GM12878 (cell line): ENCODE measurements at regions not wholly inside any gene's neighbourhood (a gene's known extent, or its start where the extent isn't known, plus 50 kb on each side); places are given as distances from the start of the nearest gene placed in this dataset.

Experiments
- ATAC-seq: fragments of 200-7000 bp; cut with Tn5 transposase; 3 replicates; pipeline ENCODE4 v1.9.1; 2020; ENCODE audit warnings: mild to moderate bottlenecking, moderate library complexity
- BruUV-seq: library from RNA; stranded (reverse); fragments of 400-500 nt; replicated peaks from 2 replicates; lab custom pipeline; 2021; lab: Mats Ljungman, UMichigan
- CTCF ChIA-PET: fragments of 300-600 bp; sonication (Branson Sonifier 250); formaldehyde crosslinking; extraction: SDS; loops from one replicate; lab custom pipeline; 2021; ENCODE audit warnings: inconsistent platforms; lab: Yijun Ruan, JAX
- POLR2A ChIA-PET: fragments of 350-600 bp; formaldehyde crosslinking; extraction: SDS; loops from one replicate; lab custom pipeline; 2021; ENCODE audit warnings: inconsistent platforms; lab: Charles Lee
- RAD21 ChIA-PET: fragments of 300-600 bp; sonication (Branson Sonifier 250); formaldehyde crosslinking; loops from one replicate; lab custom pipeline; 2023; ENCODE audit warnings: antibody characterized with exemption; ENCODE audit not compliant: unreplicated experiment; lab: Charles Lee
- SMC1A ChIA-PET: fragments of 300-600 bp; sonication (Branson Sonifier 250); formaldehyde crosslinking; loops from one replicate; lab custom pipeline; 2023; ENCODE audit not compliant: unreplicated experiment, uncharacterized antibody; lab: Charles Lee
- DNase-seq: peaks from one replicate; pipeline ENCODE4 v3.0.0-alpha.2; 2011; ENCODE audit warnings: low read depth, low spot score
- FAIRE-seq: peaks from 3 replicates; lab custom pipeline; 2011; peaks lifted over from hg19 to GRCh38; lab: Jason Lieb, UNC
- H2AFZ ChIP-seq: 2 replicates; pipeline ENCODE4 v1.6.0; 2011; ENCODE audit warnings: low read depth, low read length, control low read depth; ENCODE audit not compliant: control insufficient read depth
- H3K27ac ChIP-seq: 2 replicates; pipeline ENCODE4 v1.5.1; 2011; ENCODE audit warnings: control low read depth; ENCODE audit not compliant: control insufficient read depth, insufficient read depth
- H3K27me3 ChIP-seq, 2 experiments: replicated peaks in 1 of 2; 2 replicates each; pipeline versions ENCODE4 v1.6.0 to v1.6.1; 2011; ENCODE audit warnings: low read length in 1 of 2; ENCODE audit not compliant: control insufficient read depth in 2 of 2, insufficient read depth in 2 of 2
- H3K36me3 ChIP-seq, 2 experiments: 2 replicates each; pipeline ENCODE4 v1.5.1; 2011; ENCODE audit warnings: low read length in 1 of 2; ENCODE audit not compliant: control insufficient read depth in 2 of 2, insufficient read depth in 2 of 2
- H3K4me1 ChIP-seq: 2 replicates; pipeline ENCODE4 v1.6.1; 2011; ENCODE audit warnings: mild to moderate bottlenecking, low read length, moderate library complexity, mixed read lengths; ENCODE audit not compliant: control insufficient read depth, insufficient read depth
- H3K4me2 ChIP-seq: 2 replicates; pipeline ENCODE4 v1.6.0; 2011; ENCODE audit warnings: control low read depth; ENCODE audit not compliant: control insufficient read depth, insufficient read depth
- H3K4me3 ChIP-seq: fragments of 200-600 bp; sonication (generic); 2 replicates; pipeline ENCODE4 v1.5.1; 2016
- H3K79me2 ChIP-seq: 2 replicates; pipeline ENCODE4 v1.6.0; 2011; ENCODE audit warnings: low read length; ENCODE audit not compliant: control insufficient read depth, insufficient read depth
- H3K9ac ChIP-seq: 2 replicates; pipeline ENCODE4 v1.8.0; 2011; ENCODE audit warnings: low read length, control low read depth, mixed read lengths; ENCODE audit not compliant: control insufficient read depth, insufficient read depth
- H3K9me3 ChIP-seq: replicated peaks from 3 replicates; pipeline ENCODE4 v1.5.1; 2011; ENCODE audit warnings: mild to moderate bottlenecking, low read length; ENCODE audit not compliant: control insufficient read depth, insufficient read depth
- H4K20me1 ChIP-seq: 2 replicates; pipeline ENCODE4 v1.6.0; 2011; ENCODE audit not compliant: control insufficient read depth, insufficient read depth
- CEBPB ChIP-seq, 2 experiments: fragments of 150-350 bp in 1 of 2; IDR thresholded peaks; 2 replicates each; pipeline ENCODE4 v1.6.1; 2012 to 2014; ENCODE audit warnings: low read depth in 2 of 2, low read length in 2 of 2, borderline replicate concordance in 1 of 2, inconsistent platforms in 1 of 2
- EGR1 ChIP-seq, 2 experiments: IDR thresholded peaks; 1 replicate in 1 of 2; 2 replicates in 1 of 2; pipeline ENCODE4 v1.6.1; 2011 to 2012; ENCODE audit warnings: low read depth in 2 of 2, low read length in 2 of 2, borderline replicate concordance in 1 of 2, mild to moderate bottlenecking in 1 of 2, moderate library complexity in 1 of 2
- HDAC2 ChIP-seq: fragments of 200-600 bp; sonication (generic); IDR thresholded peaks from 2 replicates; pipeline ENCODE4 v1.6.1; 2017
- KLF5 ChIP-seq: fragments of 450-650 bp; IDR thresholded peaks from 2 replicates; pipeline ENCODE4 v1.6.1; 2014; ENCODE audit warnings: mild to moderate bottlenecking; ENCODE audit not compliant: partially characterized antibody
- LARP7 ChIP-seq: fragments of 450-650 bp; IDR thresholded peaks from 2 replicates; pipeline ENCODE4 v1.6.1; 2017; ENCODE audit warnings: mild to moderate bottlenecking
- NR2F1 ChIP-seq: fragments of 450-650 bp; conservative IDR thresholded peaks from 2 replicates; pipeline ENCODE4 v1.6.1; 2017; ENCODE audit warnings: mild to moderate bottlenecking
- PML ChIP-seq: IDR thresholded peaks from 2 replicates; pipeline ENCODE4 v1.6.1; 2012; ENCODE audit warnings: low read length, inconsistent platforms
- STAT1 ChIP-seq: fragments of 450-650 bp; conservative IDR thresholded peaks from 2 replicates; pipeline ENCODE4 v1.6.1; 2014; ENCODE audit warnings: antibody characterized with exemption, mild to moderate bottlenecking
- TCF7 ChIP-seq: IDR thresholded peaks from 2 replicates; pipeline ENCODE4 v1.6.1; 2014; ENCODE audit warnings: antibody characterized with exemption, borderline replicate concordance
- WGBS: methylation state at CpG from one replicate; pipeline ENCODE4 v1.1.6; 2016; ENCODE audit warnings: low lambda C conversion rate; ENCODE audit not compliant: insufficient replicate concordance, insufficient coverage; ENCODE audit errors: missing lambda C conversion rate; 5-methylcytosine and 5-hydroxymethylcytosine counted together
- in situ Hi-C: fragments of 300-500 bp; cut with MboI; formaldehyde crosslinking; loops from 9 replicates; pipeline ENCODE4 v1.14.3; 2018; ENCODE audit warnings: mixed read lengths
- intact Hi-C: fragments of 100-400 bp; cut with micrococcal nuclease; formaldehyde crosslinking; loops from one replicate; pipeline ENCODE4 v1.14.2; 2022; ENCODE audit not compliant: unreplicated experiment
- TF ChIP-seq, protein P1 (sequence below): fragments of 450-650 bp; IDR thresholded peaks from 2 replicates; pipeline ENCODE4 v1.6.1; 2017; ENCODE audit warnings: low read depth, mild to moderate bottlenecking, moderate library complexity
- TF ChIP-seq, protein P2 (sequence below): fragments of 450-650 bp; IDR thresholded peaks from 2 replicates; pipeline ENCODE4 v1.6.1; 2017; ENCODE audit warnings: mild to moderate bottlenecking, moderate library complexity
- TF ChIP-seq, protein P3 (sequence below): fragments of 450-650 bp; IDR thresholded peaks from 2 replicates; pipeline ENCODE4 v1.6.1; 2017; ENCODE audit warnings: mild to moderate bottlenecking, low read depth, inconsistent platforms; ENCODE audit not compliant: poor library complexity, severe bottlenecking
- TF ChIP-seq, protein P4 (sequence below): IDR thresholded peaks from 2 replicates; pipeline ENCODE4 v1.6.1; 2012; ENCODE audit warnings: mild to moderate bottlenecking, low read depth, low read length

DNA sequence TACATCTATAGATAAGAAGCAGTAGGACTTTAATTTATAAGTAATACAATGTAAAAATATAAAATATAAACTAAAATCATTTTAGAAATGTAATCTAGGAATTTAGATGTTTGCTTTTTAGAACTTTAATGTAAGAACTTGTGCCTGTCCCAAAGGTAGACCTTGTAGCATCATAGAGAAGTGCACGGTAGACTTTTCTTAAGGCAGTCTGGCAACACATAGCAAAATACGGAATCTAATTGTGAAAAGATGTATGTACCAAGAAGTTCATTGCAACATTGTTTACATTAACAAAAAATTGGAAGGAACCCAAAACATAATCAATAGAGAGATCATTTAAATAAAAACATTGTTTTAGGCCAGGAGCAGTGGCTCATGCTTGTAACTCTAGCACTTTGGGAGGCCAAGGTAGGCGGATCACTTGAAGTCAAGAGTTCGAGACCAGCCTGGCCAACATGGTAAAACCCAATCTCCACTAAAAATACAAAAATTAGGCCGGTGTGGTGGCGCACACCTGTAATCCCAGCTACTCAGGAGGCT lies 84.6 kb upstream of the SMIM15 start:
- RAD21 ChIA-PET: no interaction called here
- Histone ChIP-seq H3K4me2 (no peak overlapping the region), H3K27ac (no peak overlapping the region), H3K9me3 (no peaks in the 10 kb centered on the region), H3K9ac (no peak overlapping the region), H3K79me2 (no peaks in the 10 kb centered on the region), H2AFZ (no peak overlapping the region), H4K20me1 (no peaks in the 10 kb centered on the region), H3K4me1 (no peaks in the 10 kb centered on the region), H3K36me3 (no peaks in the 10 kb centered on the region), H3K4me3 (no peak overlapping the region)
- no peak for FAIRE-seq
- intact Hi-C loops (no loop called here), in situ Hi-C loops (no loop called here)
- 74% methylated on average over 6 of the region's 6 CpGs for WGBS
- SMC1A ChIA-PET: no interaction called here
- POLR2A ChIA-PET: no interaction called here
- DNase-seq: no peak
- BruUV-seq: no TSS peak
- CTCF ChIA-PET: no interaction called here
- no peak for ATAC-seq
- TF ChIP-seq, protein P1, sequence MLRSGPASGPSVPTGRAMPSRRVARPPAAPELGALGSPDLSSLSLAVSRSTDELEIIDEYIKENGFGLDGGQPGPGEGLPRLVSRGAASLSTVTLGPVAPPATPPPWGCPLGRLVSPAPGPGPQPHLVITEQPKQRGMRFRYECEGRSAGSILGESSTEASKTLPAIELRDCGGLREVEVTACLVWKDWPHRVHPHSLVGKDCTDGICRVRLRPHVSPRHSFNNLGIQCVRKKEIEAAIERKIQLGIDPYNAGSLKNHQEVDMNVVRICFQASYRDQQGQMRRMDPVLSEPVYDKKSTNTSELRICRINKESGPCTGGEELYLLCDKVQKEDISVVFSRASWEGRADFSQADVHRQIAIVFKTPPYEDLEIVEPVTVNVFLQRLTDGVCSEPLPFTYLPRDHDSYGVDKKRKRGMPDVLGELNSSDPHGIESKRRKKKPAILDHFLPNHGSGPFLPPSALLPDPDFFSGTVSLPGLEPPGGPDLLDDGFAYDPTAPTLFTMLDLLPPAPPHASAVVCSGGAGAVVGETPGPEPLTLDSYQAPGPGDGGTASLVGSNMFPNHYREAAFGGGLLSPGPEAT: no peak
- TF ChIP-seq TCF7: no peak
- no peak for TF ChIP-seq PML
- TF ChIP-seq CEBPB (IDR thresholded peaks at IDR 0.05; ENCODE audit: borderline replicate concordance in 1 of 2, low read depth in 2 of 2, low read length in 2 of 2): no peak
- TF ChIP-seq EGR1 (IDR thresholded peaks at IDR 0.05; ENCODE audit: borderline replicate concordance in 1 of 2, low read depth in 2 of 2, low read length in 2 of 2): no peak
- TF ChIP-seq KLF5: no peak
- TF ChIP-seq, protein P2, sequence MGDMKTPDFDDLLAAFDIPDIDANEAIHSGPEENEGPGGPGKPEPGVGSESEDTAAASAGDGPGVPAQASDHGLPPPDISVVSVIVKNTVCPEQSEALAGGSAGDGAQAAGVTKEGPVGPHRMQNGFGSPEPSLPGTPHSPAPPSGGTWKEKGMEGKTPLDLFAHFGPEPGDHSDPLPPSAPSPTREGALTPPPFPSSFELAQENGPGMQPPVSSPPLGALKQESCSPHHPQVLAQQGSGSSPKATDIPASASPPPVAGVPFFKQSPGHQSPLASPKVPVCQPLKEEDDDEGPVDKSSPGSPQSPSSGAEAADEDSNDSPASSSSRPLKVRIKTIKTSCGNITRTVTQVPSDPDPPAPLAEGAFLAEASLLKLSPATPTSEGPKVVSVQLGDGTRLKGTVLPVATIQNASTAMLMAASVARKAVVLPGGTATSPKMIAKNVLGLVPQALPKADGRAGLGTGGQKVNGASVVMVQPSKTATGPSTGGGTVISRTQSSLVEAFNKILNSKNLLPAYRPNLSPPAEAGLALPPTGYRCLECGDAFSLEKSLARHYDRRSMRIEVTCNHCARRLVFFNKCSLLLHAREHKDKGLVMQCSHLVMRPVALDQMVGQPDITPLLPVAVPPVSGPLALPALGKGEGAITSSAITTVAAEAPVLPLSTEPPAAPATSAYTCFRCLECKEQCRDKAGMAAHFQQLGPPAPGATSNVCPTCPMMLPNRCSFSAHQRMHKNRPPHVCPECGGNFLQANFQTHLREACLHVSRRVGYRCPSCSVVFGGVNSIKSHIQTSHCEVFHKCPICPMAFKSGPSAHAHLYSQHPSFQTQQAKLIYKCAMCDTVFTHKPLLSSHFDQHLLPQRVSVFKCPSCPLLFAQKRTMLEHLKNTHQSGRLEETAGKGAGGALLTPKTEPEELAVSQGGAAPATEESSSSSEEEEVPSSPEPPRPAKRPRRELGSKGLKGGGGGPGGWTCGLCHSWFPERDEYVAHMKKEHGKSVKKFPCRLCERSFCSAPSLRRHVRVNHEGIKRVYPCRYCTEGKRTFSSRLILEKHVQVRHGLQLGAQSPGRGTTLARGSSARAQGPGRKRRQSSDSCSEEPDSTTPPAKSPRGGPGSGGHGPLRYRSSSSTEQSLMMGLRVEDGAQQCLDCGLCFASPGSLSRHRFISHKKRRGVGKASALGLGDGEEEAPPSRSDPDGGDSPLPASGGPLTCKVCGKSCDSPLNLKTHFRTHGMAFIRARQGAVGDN: no peak
- TF ChIP-seq LARP7: no peak
- no peak for TF ChIP-seq NR2F1
- TF ChIP-seq, protein P3, sequence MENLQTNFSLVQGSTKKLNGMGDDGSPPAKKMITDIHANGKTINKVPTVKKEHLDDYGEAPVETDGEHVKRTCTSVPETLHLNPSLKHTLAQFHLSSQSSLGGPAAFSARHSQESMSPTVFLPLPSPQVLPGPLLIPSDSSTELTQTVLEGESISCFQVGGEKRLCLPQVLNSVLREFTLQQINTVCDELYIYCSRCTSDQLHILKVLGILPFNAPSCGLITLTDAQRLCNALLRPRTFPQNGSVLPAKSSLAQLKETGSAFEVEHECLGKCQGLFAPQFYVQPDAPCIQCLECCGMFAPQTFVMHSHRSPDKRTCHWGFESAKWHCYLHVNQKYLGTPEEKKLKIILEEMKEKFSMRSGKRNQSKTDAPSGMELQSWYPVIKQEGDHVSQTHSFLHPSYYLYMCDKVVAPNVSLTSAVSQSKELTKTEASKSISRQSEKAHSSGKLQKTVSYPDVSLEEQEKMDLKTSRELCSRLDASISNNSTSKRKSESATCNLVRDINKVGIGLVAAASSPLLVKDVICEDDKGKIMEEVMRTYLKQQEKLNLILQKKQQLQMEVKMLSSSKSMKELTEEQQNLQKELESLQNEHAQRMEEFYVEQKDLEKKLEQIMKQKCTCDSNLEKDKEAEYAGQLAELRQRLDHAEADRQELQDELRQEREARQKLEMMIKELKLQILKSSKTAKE: no peak
- no peak for TF ChIP-seq STAT1
- TF ChIP-seq, protein P4, sequence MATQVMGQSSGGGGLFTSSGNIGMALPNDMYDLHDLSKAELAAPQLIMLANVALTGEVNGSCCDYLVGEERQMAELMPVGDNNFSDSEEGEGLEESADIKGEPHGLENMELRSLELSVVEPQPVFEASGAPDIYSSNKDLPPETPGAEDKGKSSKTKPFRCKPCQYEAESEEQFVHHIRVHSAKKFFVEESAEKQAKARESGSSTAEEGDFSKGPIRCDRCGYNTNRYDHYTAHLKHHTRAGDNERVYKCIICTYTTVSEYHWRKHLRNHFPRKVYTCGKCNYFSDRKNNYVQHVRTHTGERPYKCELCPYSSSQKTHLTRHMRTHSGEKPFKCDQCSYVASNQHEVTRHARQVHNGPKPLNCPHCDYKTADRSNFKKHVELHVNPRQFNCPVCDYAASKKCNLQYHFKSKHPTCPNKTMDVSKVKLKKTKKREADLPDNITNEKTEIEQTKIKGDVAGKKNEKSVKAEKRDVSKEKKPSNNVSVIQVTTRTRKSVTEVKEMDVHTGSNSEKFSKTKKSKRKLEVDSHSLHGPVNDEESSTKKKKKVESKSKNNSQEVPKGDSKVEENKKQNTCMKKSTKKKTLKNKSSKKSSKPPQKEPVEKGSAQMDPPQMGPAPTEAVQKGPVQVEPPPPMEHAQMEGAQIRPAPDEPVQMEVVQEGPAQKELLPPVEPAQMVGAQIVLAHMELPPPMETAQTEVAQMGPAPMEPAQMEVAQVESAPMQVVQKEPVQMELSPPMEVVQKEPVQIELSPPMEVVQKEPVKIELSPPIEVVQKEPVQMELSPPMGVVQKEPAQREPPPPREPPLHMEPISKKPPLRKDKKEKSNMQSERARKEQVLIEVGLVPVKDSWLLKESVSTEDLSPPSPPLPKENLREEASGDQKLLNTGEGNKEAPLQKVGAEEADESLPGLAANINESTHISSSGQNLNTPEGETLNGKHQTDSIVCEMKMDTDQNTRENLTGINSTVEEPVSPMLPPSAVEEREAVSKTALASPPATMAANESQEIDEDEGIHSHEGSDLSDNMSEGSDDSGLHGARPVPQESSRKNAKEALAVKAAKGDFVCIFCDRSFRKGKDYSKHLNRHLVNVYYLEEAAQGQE: no peak
- TF ChIP-seq HDAC2: no peak
- TF ChIP-seq, all 136 proteins: peak for 0
- H3K27me3 ChIP-seq: no peaks in the 10 kb centered on the region
